Upper lobe of right lung (tissue), 1 donor: ENCODE measurements at regions not wholly inside any gene's neighbourhood (a gene's known extent, or its start where the extent isn't known, plus 50 kb on each side); places are given as distances from the start of the nearest gene placed in this dataset.

Experiments used
- ATAC-seq: fragments of 200-7000 bp; cut with Tn5 transposase; one replicate; pipeline ENCODE4 v1.9.1; 2020; ENCODE audit warnings: mild to moderate bottlenecking, moderate library complexity
- DNase-seq: peaks from one replicate; pipeline ENCODE4 v3.0.0-alpha.2; 2020
- H3K27ac ChIP-seq: fragments of 200-600 bp; one replicate; pipeline ENCODE4 v1.8.0; 2022
- H3K27me3 ChIP-seq: fragments of 200-600 bp; one replicate; pipeline ENCODE4 v1.8.0; 2022; ENCODE audit warnings: mild to moderate bottlenecking
- H3K36me3 ChIP-seq: fragments of 200-600 bp; one replicate; pipeline ENCODE4 v1.8.0; 2022
- H3K4me1 ChIP-seq: fragments of 200-600 bp; one replicate; pipeline ENCODE4 v1.8.0; 2022
- H3K4me3 ChIP-seq: fragments of 200-600 bp; one replicate; pipeline ENCODE4 v1.8.0; 2022; ENCODE audit warnings: mild to moderate bottlenecking
- H3K9me3 ChIP-seq: fragments of 200-600 bp; one replicate; pipeline ENCODE4 v1.8.0; 2022
- intact Hi-C: fragments of 100-400 bp; cut with DNase I; formaldehyde crosslinking; loops from one replicate; pipeline ENCODE4 v1.11.0; 2022
- TF ChIP-seq, protein P1 (sequence below): fragments of 200-600 bp; IDR thresholded peaks from one replicate; pipeline ENCODE4 v1.8.0; 2022; ENCODE audit warnings: antibody characterized with exemption
- donor health status: DM: no; HTN: yes; CAD: no; lungs with severe emphysema.

DNA sequence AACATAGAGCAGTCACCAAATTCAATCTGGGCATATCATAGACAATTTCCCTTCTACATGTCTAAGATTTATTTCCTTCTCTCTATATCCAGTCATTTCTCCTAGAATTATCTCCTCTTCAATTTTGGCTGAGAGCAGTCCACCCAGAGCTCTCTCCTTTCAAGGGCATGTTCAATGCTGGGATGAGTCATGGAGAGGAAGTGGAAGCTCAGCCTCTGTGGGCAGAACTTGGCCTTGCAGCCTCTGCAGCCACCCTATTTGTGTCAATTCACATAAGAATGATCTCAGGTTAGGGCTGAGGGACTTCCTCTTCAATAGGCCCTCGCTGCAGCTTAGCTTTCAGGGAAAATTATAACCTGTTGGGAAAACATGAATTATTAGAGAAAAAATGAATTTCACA lies 560.8 kb downstream of the POM121L12 start:
- Histone ChIP-seq H3K4me1 (no peaks in the 10 kb centered on the region), H3K27ac (no peak overlapping the region), H3K9me3 (no peaks in the 10 kb centered on the region), H3K4me3 (no peak overlapping the region), H3K27me3 (no peaks in the 10 kb centered on the region), H3K36me3 (no peaks in the 10 kb centered on the region)
- DNase-seq (no peak), ATAC-seq (no peak)
- intact Hi-C loops: no loop called here
- TF ChIP-seq, protein P1, sequence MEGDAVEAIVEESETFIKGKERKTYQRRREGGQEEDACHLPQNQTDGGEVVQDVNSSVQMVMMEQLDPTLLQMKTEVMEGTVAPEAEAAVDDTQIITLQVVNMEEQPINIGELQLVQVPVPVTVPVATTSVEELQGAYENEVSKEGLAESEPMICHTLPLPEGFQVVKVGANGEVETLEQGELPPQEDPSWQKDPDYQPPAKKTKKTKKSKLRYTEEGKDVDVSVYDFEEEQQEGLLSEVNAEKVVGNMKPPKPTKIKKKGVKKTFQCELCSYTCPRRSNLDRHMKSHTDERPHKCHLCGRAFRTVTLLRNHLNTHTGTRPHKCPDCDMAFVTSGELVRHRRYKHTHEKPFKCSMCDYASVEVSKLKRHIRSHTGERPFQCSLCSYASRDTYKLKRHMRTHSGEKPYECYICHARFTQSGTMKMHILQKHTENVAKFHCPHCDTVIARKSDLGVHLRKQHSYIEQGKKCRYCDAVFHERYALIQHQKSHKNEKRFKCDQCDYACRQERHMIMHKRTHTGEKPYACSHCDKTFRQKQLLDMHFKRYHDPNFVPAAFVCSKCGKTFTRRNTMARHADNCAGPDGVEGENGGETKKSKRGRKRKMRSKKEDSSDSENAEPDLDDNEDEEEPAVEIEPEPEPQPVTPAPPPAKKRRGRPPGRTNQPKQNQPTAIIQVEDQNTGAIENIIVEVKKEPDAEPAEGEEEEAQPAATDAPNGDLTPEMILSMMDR: no peak

DNA sequence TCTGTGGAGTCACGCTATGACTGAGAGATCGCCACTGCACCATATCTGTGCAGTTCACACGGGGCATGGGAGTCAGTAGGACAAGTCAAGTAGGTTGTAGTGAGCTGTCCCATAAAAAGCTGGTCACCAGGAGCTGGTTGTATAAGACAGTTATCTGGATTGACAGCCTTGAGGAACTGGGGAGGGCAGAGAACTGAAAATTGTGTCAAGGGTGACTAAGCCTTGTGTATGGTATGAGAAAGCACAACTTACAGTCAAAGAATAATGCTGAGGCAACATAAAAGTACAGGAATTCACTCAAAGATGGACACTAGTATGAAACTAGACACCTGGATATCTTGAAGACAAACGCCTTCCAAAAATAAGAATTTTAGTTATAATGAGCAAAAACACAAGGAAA lies 564.9 kb downstream of the POM121L12 start:
- Histone ChIP-seq H3K36me3 (no peaks in the 10 kb centered on the region), H3K9me3 (no peaks in the 10 kb centered on the region), H3K4me1 (no peaks in the 10 kb centered on the region), H3K27me3 (no peaks in the 10 kb centered on the region), H3K4me3 (no peak overlapping the region), H3K27ac (no peak overlapping the region)
- ATAC-seq: no peak
- no peak for DNase-seq
- intact Hi-C loops: no loop called here
- TF ChIP-seq, protein P1: no peak

DNA sequence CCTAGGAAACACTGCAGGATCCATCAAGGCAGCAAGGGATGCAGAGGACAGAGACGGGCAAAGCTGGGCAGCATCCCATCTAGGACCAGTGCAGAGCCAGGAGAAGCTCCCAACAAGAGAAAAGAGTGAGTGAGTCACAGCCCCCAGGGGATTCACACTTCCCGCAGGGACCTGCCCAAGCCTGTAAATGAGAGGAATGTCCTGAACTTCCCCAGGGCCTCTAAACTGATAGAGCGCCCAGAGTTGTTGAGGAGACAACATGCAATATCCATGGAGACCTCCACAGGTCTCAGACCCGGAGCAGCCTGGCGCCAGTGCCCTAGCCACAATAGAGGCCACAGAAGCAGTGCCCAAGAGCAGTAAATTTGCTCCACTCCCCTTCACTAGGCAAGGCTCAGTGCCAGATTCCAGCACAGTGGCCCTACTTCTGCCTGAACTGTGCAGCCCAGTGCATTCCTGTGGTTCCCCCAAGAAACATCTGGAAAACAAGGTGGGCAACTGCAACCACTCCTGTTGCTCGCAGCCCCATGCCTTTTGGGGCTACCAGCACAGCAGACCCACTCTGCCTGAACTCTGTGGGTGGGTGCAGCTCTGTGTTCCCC lies 567.5 kb downstream of the POM121L12 start:
- H3K27me3 ChIP-seq: no peaks in the 10 kb centered on the region
- TF ChIP-seq, protein P1: no peak
- DNase-seq: no peak
- no peaks in the 10 kb centered on the region for H3K36me3 ChIP-seq
- H3K4me1 ChIP-seq: no peaks in the 10 kb centered on the region
- no peaks in the 10 kb centered on the region for H3K9me3 ChIP-seq
- intact Hi-C loops: no loop called here
- no peak overlapping the region for H3K27ac ChIP-seq
- no peak overlapping the region for H3K4me3 ChIP-seq
- peak; percentile 21 for ATAC-seq

DNA sequence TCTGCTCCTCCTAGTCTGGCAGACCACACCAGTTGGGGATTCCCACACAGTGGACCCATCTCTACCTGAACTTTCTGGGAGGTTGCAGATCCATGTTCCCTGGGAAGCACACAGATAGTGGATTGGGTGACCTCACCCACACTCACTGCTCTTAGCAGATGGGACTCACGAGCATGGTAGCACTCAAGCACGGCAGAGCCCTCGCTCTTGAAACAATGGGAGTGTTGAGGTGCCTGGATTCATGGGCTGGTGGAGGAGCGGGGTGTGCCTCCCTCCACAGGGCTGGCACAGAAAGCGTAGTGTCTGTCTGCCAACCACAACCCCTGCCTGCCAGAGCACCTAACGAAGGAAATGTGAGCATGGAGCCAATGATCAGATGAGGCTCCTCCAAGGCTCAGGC lies 568.0 kb downstream of the POM121L12 start:
- intact Hi-C loops: no loop called here
- H3K9me3 ChIP-seq: no peaks in the 10 kb centered on the region
- H3K27me3 ChIP-seq: no peaks in the 10 kb centered on the region
- DNase-seq (no peak), ATAC-seq (peak; percentile 29)
- H3K36me3 ChIP-seq: no peaks in the 10 kb centered on the region
- TF ChIP-seq, protein P1: no peak
- no peak overlapping the region for H3K27ac ChIP-seq
- H3K4me3 ChIP-seq: no peak overlapping the region
- no peaks in the 10 kb centered on the region for H3K4me1 ChIP-seq

DNA sequence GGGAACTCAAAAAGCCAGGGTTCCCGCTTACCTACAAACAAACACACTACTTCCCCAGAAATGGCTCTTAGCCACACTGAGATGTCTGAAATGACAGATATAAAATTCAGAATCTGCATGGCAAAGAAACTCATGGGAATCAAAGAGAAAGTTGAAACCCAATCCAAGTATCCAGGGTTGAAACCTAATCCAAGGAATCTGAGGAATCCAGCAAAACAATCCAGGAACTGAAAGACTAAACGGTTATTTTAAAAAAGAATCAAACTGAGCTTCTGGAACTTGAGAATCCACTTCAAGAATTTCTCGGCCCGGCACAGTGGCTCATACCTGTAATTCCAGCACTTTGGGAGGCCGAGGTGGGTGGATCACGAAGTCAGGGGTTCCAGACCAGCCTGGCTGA lies 568.8 kb downstream of the POM121L12 start:
- H3K27me3 ChIP-seq: no peaks in the 10 kb centered on the region
- H3K4me3 ChIP-seq: no peak overlapping the region
- DNase-seq (no peak), ATAC-seq (no peak)
- intact Hi-C loops: no loop called here
- H3K27ac ChIP-seq: no peak overlapping the region
- no peaks in the 10 kb centered on the region for H3K36me3 ChIP-seq
- TF ChIP-seq, protein P1: no peak
- no peaks in the 10 kb centered on the region for H3K4me1 ChIP-seq
- H3K9me3 ChIP-seq: no peaks in the 10 kb centered on the region

DNA sequence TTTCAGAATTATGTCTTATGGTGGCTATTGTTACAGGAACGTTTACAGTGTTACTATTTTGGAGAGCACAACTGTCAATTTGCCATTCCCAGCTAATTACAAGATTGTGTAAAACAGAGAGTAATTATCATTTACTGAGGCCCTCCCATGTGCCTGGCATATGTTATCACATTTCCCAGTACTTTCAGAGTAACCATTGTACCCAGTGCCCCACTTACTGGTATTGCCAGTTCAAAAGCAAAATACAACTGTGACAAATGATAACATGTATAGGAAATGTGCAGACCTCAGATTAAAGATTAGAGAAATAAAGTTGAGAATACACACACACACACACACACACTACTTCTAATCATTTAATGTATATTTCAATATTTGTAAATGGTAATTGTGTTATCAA lies 572.5 kb downstream of the POM121L12 start:
- no peak for ATAC-seq
- Histone ChIP-seq H3K36me3 (no peaks in the 10 kb centered on the region), H3K4me1 (no peaks in the 10 kb centered on the region), H3K27me3 (no peaks in the 10 kb centered on the region), H3K27ac (no peak overlapping the region), H3K4me3 (no peak overlapping the region), H3K9me3 (no peaks in the 10 kb centered on the region)
- TF ChIP-seq, protein P1: no peak
- DNase-seq: no peak
- intact Hi-C loops: no loop called here
